ENCODE measurements at regions not wholly inside any gene's neighbourhood (a gene's known extent, or its start where the extent isn't known, plus 50 kb on each side); places are given as distances from the start of the nearest gene placed in this dataset.

DNA sequence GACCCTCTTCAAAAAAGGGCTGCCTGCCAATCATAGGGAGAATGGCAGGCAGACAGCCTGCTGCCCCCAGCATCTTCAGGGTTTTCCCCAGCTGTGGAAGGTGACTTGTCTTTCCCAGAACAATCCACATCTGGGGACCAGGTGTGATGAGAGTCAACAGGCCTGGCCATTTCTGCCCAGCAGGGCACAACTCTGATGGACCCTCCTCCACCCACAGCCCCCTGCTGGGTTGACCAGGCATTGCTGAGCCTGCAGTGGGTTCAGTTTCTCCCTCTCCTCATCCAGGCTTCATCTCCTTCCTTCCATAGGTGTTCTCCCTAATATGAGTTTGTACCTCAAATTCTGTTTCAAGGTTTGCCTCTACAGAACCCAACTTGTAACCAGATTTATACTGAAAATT, 111.0 kb downstream of the MINAR1 start:
- no peak for DNase-seq (ENCODE audit: low spot score)
- no peak overlapping the region for H3K27ac ChIP-seq
- POLR2A ChIA-PET (ENCODE audit: low non-redundant PET) = no interaction called here
- CTCF ChIA-PET = no interaction called here
- TF ChIP-seq, protein P1, sequence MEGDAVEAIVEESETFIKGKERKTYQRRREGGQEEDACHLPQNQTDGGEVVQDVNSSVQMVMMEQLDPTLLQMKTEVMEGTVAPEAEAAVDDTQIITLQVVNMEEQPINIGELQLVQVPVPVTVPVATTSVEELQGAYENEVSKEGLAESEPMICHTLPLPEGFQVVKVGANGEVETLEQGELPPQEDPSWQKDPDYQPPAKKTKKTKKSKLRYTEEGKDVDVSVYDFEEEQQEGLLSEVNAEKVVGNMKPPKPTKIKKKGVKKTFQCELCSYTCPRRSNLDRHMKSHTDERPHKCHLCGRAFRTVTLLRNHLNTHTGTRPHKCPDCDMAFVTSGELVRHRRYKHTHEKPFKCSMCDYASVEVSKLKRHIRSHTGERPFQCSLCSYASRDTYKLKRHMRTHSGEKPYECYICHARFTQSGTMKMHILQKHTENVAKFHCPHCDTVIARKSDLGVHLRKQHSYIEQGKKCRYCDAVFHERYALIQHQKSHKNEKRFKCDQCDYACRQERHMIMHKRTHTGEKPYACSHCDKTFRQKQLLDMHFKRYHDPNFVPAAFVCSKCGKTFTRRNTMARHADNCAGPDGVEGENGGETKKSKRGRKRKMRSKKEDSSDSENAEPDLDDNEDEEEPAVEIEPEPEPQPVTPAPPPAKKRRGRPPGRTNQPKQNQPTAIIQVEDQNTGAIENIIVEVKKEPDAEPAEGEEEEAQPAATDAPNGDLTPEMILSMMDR (conservative IDR thresholded peaks at IDR 0.05; ENCODE audit: low read depth) = no peak

DNA sequence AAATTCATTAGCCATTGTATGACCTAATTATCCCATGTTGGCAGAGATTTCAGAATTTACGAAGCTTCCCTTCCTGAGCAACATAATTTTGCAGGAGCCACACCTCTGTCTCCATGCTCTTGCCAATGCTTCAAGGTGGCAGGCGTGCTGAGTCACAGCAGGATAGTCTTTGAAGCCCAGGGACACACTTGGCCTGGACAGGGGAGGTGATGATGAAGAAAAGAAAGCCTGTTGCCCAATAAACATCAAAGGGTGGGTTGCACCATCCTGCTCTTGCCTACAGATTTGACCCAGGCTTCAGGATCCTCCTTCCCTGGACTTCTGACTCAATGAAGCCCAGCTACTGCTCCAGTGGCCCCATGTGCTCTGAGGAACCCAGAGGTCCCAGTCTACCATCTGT, 117.1 kb downstream of the MINAR1 start:
- ChIA-PET CTCF (no interaction called here), POLR2A (ENCODE audit: low non-redundant PET) (no interaction called here)
- no peak overlapping the region for H3K27ac ChIP-seq
- TF ChIP-seq, protein P1 (conservative IDR thresholded peaks at IDR 0.05; ENCODE audit: low read depth) = no peak
- no peak for DNase-seq (ENCODE audit: low spot score)

DNA sequence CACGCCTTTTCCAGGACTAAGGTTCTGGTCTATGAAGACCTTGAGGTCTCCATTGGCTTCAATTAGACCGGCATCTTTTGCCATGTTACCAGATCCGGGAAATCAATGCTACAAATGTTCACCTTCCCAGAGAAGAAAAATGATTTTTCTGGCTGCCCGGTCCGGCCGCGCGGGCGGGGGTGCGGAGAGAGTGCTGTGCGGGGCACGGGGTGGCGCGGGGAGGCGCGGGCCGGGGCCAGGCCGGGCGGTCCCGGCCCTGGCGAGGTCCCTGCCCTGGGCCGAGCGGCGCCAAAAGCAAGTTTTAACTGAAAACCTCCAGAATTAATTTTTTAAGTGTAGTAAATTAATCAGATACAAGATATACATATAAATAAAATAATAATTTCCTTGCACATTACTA, 128.2 kb downstream of the MINAR1 start:
- TF ChIP-seq, protein P1 (conservative IDR thresholded peaks at IDR 0.05; ENCODE audit: low read depth) = no peak
- CTCF ChIA-PET = no interaction called here
- POLR2A ChIA-PET (ENCODE audit: low non-redundant PET) = no interaction called here
- H3K27ac ChIP-seq = no peak overlapping the region
- no peak for DNase-seq (ENCODE audit: low spot score)

DNA sequence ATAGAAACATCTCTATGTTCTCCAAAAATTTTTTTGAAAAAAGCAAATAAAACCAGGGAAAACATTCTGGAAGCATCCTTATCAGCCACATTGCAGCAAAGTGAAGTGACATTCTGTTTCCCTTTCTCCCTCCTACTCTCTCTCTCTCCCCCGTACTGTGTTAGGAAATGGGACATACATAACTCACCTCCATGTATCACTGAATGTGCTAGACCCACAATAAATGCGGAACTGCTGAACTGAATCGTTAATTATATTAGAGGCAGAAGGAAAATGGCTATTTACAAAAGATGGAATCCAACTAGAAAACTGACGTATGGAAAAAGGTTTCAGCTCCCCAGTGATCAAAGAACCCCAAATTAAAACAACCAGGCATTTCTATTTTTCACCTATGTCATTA, 129.8 kb downstream of the MINAR1 start:
- CTCF ChIA-PET = no interaction called here
- POLR2A ChIA-PET (ENCODE audit: low non-redundant PET) = no interaction called here
- no peak overlapping the region for H3K27ac ChIP-seq
- TF ChIP-seq, protein P1 (conservative IDR thresholded peaks at IDR 0.05; ENCODE audit: low read depth) = no peak
- DNase-seq (ENCODE audit: low spot score) = no peak

DNA sequence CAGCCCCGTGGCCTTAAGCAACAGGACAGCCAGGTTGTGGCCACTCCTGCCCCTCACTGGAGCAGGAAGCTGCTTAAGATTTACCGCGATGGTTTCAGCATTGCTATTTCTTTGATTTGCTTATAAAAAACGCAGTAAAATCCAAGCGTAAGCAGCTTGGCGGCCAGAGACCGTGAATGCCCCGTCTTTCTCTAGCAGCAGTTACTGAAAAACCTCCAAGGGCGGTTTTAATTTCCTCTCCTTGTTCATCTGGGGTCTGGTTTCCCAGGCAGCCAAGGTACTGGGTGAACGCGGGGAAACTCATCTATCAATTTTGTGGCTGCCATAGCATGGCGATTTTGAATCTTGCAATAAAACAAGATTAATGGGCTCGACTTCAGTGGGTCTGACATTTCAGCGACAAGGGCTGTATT, 130.3 kb downstream of the MINAR1 start:
- no peak overlapping the region for H3K27ac ChIP-seq
- ChIA-PET POLR2A (ENCODE audit: low non-redundant PET) (no interaction called here), CTCF (no interaction called here)
- TF ChIP-seq, protein P1 (conservative IDR thresholded peaks at IDR 0.05; ENCODE audit: low read depth) = no peak
- no peak for DNase-seq (ENCODE audit: low spot score)

DNA sequence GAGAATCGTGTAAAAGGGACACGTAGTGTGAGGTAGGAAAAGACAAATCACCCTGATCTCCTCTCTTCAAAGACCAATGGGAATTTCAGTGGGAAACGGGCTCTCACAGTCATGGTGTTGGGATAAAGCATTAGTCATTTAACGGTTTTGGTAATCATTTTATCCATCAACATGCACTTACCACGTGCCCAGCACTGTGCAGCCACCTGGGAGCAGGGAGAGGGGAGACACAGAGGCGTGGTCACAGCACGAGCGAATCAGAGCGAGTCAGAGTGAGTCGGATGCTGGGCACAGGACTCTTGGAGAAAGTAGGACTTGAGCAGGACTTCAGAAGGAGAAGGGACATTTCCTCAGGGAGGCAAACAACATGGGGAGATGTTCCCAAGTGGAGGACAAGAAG, 130.8 kb downstream of the MINAR1 start:
- ChIA-PET CTCF (no interaction called here), POLR2A (ENCODE audit: low non-redundant PET) (no interaction called here)
- no peak overlapping the region for H3K27ac ChIP-seq
- DNase-seq (ENCODE audit: low spot score) = no peak
- TF ChIP-seq, protein P1 (conservative IDR thresholded peaks at IDR 0.05; ENCODE audit: low read depth) = no peak

DNA sequence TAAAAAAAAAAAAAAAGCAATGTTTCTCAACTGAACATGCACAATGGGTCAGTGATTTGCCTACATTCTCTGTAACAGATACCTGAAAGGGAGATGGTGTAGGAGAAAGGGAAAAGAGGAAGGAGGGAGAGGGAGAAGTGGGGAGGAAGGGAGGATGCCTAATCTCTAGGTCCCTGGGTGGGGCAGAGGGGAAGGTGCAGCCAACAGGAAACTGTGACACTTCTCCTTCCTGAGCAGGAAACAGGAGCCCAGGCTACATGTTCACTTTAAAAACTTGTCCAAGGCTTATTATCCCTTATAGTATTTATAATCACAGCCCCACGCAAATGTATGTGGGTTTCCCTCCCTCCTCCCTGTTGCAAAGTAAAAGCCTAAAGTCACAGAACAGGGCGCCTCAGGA, 137.9 kb downstream of the MINAR1 start:
- no peak overlapping the region for H3K27ac ChIP-seq
- ChIA-PET CTCF (no interaction called here), POLR2A (ENCODE audit: low non-redundant PET) (no interaction called here)
- TF ChIP-seq, protein P1 (conservative IDR thresholded peaks at IDR 0.05; ENCODE audit: low read depth) = no peak
- DNase-seq (ENCODE audit: low spot score) = no peak

Measured in RWPE1 (cell line).